WTC11 (cell line): ENCODE measurements at regions not wholly inside any gene's neighbourhood (a gene's known extent, or its start where the extent isn't known, plus 50 kb on each side); places are given as distances from the start of the nearest gene placed in this dataset.

Source experiments
- TF ChIP-seq, protein P1 (sequence below): sonication (generic); formaldehyde crosslinking; IDR thresholded peaks from 2 replicates; pipeline ENCODE4 v1.8.0; 2022; ENCODE audit warnings: mild to moderate bottlenecking, missing genetic modification reagents
- TF ChIP-seq, protein P2 (sequence below): fragments of 200-600 bp; IDR thresholded peaks from 2 replicates; pipeline ENCODE4 v1.8.0; 2022; ENCODE audit warnings: antibody characterized with exemption
- TF ChIP-seq, protein P3 (sequence below): sonication (generic); formaldehyde crosslinking; conservative IDR thresholded peaks from 2 replicates; pipeline ENCODE4 v1.8.1; 2023; ENCODE audit warnings: mild to moderate bottlenecking, low read depth, missing genetic modification reagents, moderate library complexity

DNA sequence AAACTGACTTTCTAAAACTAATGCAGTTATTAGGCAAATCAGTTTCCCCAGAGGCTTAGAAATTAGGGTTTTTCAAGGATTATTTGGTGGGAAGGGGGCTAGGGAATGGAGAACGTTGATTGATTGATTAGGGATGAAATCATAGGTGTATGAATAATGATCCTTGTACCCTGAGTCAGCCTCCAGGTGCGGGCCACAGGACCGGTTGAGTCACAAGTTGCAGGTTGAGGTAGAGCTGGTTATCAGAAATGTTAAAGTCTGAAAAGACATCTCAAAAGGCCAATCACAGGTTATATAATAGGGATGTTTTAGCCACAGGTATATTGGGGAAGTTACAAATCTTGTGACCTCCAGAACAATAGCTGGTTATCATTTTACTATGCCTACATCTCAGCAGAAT, 341.8 kb upstream of the GULP1 start:
- TF ChIP-seq, protein P1, sequence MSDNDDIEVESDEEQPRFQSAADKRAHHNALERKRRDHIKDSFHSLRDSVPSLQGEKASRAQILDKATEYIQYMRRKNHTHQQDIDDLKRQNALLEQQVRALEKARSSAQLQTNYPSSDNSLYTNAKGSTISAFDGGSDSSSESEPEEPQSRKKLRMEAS (CRISPR knock-in tag): no peak
- TF ChIP-seq, protein P2, sequence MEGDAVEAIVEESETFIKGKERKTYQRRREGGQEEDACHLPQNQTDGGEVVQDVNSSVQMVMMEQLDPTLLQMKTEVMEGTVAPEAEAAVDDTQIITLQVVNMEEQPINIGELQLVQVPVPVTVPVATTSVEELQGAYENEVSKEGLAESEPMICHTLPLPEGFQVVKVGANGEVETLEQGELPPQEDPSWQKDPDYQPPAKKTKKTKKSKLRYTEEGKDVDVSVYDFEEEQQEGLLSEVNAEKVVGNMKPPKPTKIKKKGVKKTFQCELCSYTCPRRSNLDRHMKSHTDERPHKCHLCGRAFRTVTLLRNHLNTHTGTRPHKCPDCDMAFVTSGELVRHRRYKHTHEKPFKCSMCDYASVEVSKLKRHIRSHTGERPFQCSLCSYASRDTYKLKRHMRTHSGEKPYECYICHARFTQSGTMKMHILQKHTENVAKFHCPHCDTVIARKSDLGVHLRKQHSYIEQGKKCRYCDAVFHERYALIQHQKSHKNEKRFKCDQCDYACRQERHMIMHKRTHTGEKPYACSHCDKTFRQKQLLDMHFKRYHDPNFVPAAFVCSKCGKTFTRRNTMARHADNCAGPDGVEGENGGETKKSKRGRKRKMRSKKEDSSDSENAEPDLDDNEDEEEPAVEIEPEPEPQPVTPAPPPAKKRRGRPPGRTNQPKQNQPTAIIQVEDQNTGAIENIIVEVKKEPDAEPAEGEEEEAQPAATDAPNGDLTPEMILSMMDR: no peak
- TF ChIP-seq, protein P3, sequence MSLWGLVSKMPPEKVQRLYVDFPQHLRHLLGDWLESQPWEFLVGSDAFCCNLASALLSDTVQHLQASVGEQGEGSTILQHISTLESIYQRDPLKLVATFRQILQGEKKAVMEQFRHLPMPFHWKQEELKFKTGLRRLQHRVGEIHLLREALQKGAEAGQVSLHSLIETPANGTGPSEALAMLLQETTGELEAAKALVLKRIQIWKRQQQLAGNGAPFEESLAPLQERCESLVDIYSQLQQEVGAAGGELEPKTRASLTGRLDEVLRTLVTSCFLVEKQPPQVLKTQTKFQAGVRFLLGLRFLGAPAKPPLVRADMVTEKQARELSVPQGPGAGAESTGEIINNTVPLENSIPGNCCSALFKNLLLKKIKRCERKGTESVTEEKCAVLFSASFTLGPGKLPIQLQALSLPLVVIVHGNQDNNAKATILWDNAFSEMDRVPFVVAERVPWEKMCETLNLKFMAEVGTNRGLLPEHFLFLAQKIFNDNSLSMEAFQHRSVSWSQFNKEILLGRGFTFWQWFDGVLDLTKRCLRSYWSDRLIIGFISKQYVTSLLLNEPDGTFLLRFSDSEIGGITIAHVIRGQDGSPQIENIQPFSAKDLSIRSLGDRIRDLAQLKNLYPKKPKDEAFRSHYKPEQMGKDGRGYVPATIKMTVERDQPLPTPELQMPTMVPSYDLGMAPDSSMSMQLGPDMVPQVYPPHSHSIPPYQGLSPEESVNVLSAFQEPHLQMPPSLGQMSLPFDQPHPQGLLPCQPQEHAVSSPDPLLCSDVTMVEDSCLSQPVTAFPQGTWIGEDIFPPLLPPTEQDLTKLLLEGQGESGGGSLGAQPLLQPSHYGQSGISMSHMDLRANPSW (CRISPR knock-in tag): no peak
